KOPT-K1 (cell line): ENCODE measurements at regions not wholly inside any gene's neighbourhood (a gene's known extent, or its start where the extent isn't known, plus 50 kb on each side); places are given as distances from the start of the nearest gene placed in this dataset.
"Not testable (repeated sequence)": the region's sequence is repeated elsewhere in the genome, so short reads cannot be mapped to it uniquely, and the experiment has no call there.

ENCODE experiments used
- H3K27ac ChIP-seq: fragments of 200-600 bp; sonication (generic); 2 replicates; pipeline ENCODE4 v1.5.1; 2016; ENCODE audit warnings: antibody characterized with exemption, mild to moderate bottlenecking, low read depth, low read length; ENCODE audit not compliant: poor library complexity, severe bottlenecking
- H3K36me3 ChIP-seq: fragments of 200-600 bp; sonication (generic); 2 replicates; pipeline ENCODE4 v1.5.1; 2017; ENCODE audit warnings: antibody characterized with exemption, mild to moderate bottlenecking, low read length, moderate library complexity; ENCODE audit not compliant: insufficient read depth
- H3K9me3 ChIP-seq: fragments of 200-600 bp; sonication (generic); 2 replicates; pipeline ENCODE4 v1.5.1; 2017; ENCODE audit warnings: antibody characterized with exemption, low read length, mild to moderate bottlenecking; ENCODE audit not compliant: insufficient read depth, poor library complexity, severe bottlenecking

GRCh38 chr13:67538906-67539305 is 308.8 kb upstream of the PCDH9 start:
- no peaks in the 10 kb centered on the region for H3K9me3 ChIP-seq
- H3K27ac ChIP-seq = no peak overlapping the region
- H3K36me3 ChIP-seq = no peaks in the 10 kb centered on the region

GRCh38 chr13:67520886-67521285 is 290.8 kb upstream of the PCDH9 start:
- Histone ChIP-seq H3K9me3 (no peaks in the 10 kb centered on the region), H3K27ac (no peak overlapping the region), H3K36me3 (no peaks in the 10 kb centered on the region)

- H3K27ac ChIP-seq = no peak overlapping the region
- no peaks in the 10 kb centered on the region for H3K9me3 ChIP-seq
- H3K36me3 ChIP-seq = no peaks in the 10 kb centered on the region
These were observed 289.2 kb upstream of the PCDH9 start for GRCh38 chr13:67519356-67519755.

GRCh38 chr13:67518785-67519184 is 288.6 kb upstream of the PCDH9 start:
- Histone ChIP-seq H3K36me3 (no peaks in the 10 kb centered on the region), H3K27ac (no peak overlapping the region), H3K9me3 (no peaks in the 10 kb centered on the region)

GRCh38 chr13:67515895-67516294 is 285.8 kb upstream of the PCDH9 start:
- no peak overlapping the region for H3K27ac ChIP-seq
- no peaks in the 10 kb centered on the region for H3K36me3 ChIP-seq
- H3K9me3 ChIP-seq = no peaks in the 10 kb centered on the region

GRCh38 chr13:67509018-67509417 is 278.9 kb upstream of the PCDH9 start:
- no peak overlapping the region for H3K27ac ChIP-seq
- H3K9me3 ChIP-seq = no peaks in the 10 kb centered on the region
- no peaks in the 10 kb centered on the region for H3K36me3 ChIP-seq

GRCh38 chr13:67508275-67508674 is 278.1 kb upstream of the PCDH9 start:
- H3K36me3 ChIP-seq, H3K27ac ChIP-seq, H3K9me3 ChIP-seq: not testable (repeated sequence)

GRCh38 chr13:67506407-67506806 is 276.3 kb upstream of the PCDH9 start:
- H3K27ac ChIP-seq = no peak overlapping the region
- no peaks in the 10 kb centered on the region for H3K9me3 ChIP-seq
- no peaks in the 10 kb centered on the region for H3K36me3 ChIP-seq

GRCh38 chr13:67505376-67505775 is 275.2 kb upstream of the PCDH9 start:
- Histone ChIP-seq H3K27ac (no peak overlapping the region), H3K36me3 (no peaks in the 10 kb centered on the region), H3K9me3 (no peaks in the 10 kb centered on the region)

GRCh38 chr13:67498948-67499347 is 268.8 kb upstream of the PCDH9 start:
- Histone ChIP-seq H3K9me3 (no peaks in the 10 kb centered on the region), H3K36me3 (no peaks in the 10 kb centered on the region), H3K27ac (no peak overlapping the region)

GRCh38 chr13:67493835-67494234 is 263.7 kb upstream of the PCDH9 start:
- Histone ChIP-seq H3K36me3 (no peaks in the 10 kb centered on the region), H3K9me3 (no peaks in the 10 kb centered on the region), H3K27ac (no peak overlapping the region)

GRCh38 chr13:67489016-67489415 is 258.9 kb upstream of the PCDH9 start:
- Histone ChIP-seq H3K9me3 (no peaks in the 10 kb centered on the region), H3K36me3 (no peaks in the 10 kb centered on the region), H3K27ac (no peak overlapping the region)

GRCh38 chr13:67481445-67481844 is 251.3 kb upstream of the PCDH9 start:
- no peaks in the 10 kb centered on the region for H3K36me3 ChIP-seq
- H3K9me3 ChIP-seq = no peaks in the 10 kb centered on the region
- H3K27ac ChIP-seq = no peak overlapping the region

- no peaks in the 10 kb centered on the region for H3K36me3 ChIP-seq
- peaks cover 10% of the 10 kb centered on the region for H3K9me3 ChIP-seq
- no peak overlapping the region for H3K27ac ChIP-seq
These were observed 244.0 kb upstream of the PCDH9 start for GRCh38 chr13:67474115-67474514.

- H3K9me3 ChIP-seq = peaks cover 10% of the 10 kb centered on the region
- H3K36me3 ChIP-seq = no peaks in the 10 kb centered on the region
- H3K27ac ChIP-seq = no peak overlapping the region
These were observed 239.5 kb upstream of the PCDH9 start for GRCh38 chr13:67469623-67470022.

GRCh38 chr13:67466569-67466968 is 236.4 kb upstream of the PCDH9 start:
- Histone ChIP-seq H3K9me3 (peaks cover 10% of the 10 kb centered on the region), H3K36me3 (no peaks in the 10 kb centered on the region), H3K27ac (no peak overlapping the region)

GRCh38 chr13:67464154-67464553 is 234.0 kb upstream of the PCDH9 start:
- Histone ChIP-seq H3K36me3 (no peaks in the 10 kb centered on the region), H3K9me3 (no peaks in the 10 kb centered on the region), H3K27ac (no peak overlapping the region)
